HepG2 (cell line): ENCODE measurements at regions not wholly inside any gene's neighbourhood (a gene's known extent, or its start where the extent isn't known, plus 50 kb on each side); places are given as distances from the start of the nearest gene placed in this dataset.

Source experiments
- CHCHD3 ChIP-seq: sonication (generic); formaldehyde crosslinking; IDR thresholded peaks from 2 replicates; pipeline ENCODE4 v1.8.0; 2022; ENCODE audit warnings: mild to moderate bottlenecking, missing genetic modification reagents, moderate library complexity
- REST ChIP-seq, 2 experiments: IDR thresholded peaks; 2 replicates each; pipeline ENCODE4 v1.6.1; 2011 to 2012; ENCODE audit warnings: low read length in 2 of 2, borderline replicate concordance in 1 of 2, low read depth in 1 of 2, mild to moderate bottlenecking in 1 of 2, moderate library complexity in 1 of 2
- U2AF1 ChIP-seq: fragments of 200-400 bp; formaldehyde crosslinking; optimal IDR thresholded peaks from 2 replicates; pipeline ENCODE3; 2017; ENCODE audit warnings: mild to moderate bottlenecking, low read depth, low read length

- TF ChIP-seq REST (IDR thresholded peaks at IDR 0.05; ENCODE audit: borderline replicate concordance in 1 of 2, low read depth in 1 of 2, low read length in 2 of 2): no peak
- no peak for TF ChIP-seq U2AF1
- TF ChIP-seq CHCHD3 (CRISPR knock-in tag): no peak
Observed at GRCh38 chr20:60066438-60066823, 108.2 kb downstream of the CDH26 start.
